Stimulated activated effector memory CD8-positive, alpha-beta T cell treated with anti-CD3 and anti-CD28 coated beads, Interleukin-12 subunit alpha, Interleukin-12 subunit beta, amount 100 ng/mL, for 72 hours (primary cell): ENCODE measurements at regions not wholly inside any gene's neighbourhood (a gene's known extent, or its start where the extent isn't known, plus 50 kb on each side); places are given as distances from the start of the nearest gene placed in this dataset.
"Not testable (repeated sequence)": the region's sequence is repeated elsewhere in the genome, so short reads cannot be mapped to it uniquely, and the experiment has no call there.

Source experiments
- ATAC-seq: fragments of 150-1000 bp; cut with Tn5 transposase; 2 replicates; pipeline ENCODE4 v1.10.0; 2021
- DNase-seq, 2 donors: peaks; one replicate each; pipeline ENCODE4 v3.0.0; 2021 to 2022; ENCODE audit warnings: low spot score in 2 of 2
- H3K27ac Mint-ChIP-seq: one replicate; pipeline ENCODE4 v1.8.0; 2022; ENCODE audit warnings: mild to moderate bottlenecking, mixed read lengths
- H3K36me3 Mint-ChIP-seq: one replicate; pipeline ENCODE4 v1.8.0; 2022; ENCODE audit warnings: mild to moderate bottlenecking, mixed read lengths
- H3K4me1 Mint-ChIP-seq: one replicate; pipeline ENCODE4 v1.8.0; 2022; ENCODE audit warnings: mixed read lengths
- H3K4me3 Mint-ChIP-seq: one replicate; pipeline ENCODE4 v1.8.0; 2022; ENCODE audit warnings: mild to moderate bottlenecking, mixed read lengths
- H3K9me3 Mint-ChIP-seq: one replicate; pipeline ENCODE4 v1.8.0; 2022; ENCODE audit warnings: mixed read lengths

DNA sequence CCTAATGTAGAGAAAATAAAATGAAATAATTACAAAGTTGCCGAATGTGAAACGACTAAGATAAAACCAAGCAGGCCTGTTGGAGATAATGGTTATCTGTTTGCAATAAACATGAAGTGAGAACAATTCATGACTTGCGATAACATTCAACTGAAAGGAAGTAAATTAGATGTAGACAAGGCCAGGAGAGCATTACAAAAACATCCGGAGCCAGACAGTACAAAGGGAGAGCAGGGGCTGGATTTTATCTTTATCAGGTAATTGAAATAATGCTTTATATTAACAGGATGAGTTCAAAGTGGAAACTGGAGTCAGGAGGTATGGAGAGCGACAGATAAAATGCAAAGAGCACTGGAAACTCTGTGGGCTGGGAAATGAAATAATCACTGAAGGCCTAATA is 265.6 kb upstream of the GOT2 start:
- Mint-ChIP-seq H3K27ac (no peak overlapping the region), H3K36me3 (no peaks in the 10 kb centered on the region), H3K9me3 (peaks cover 4% of the 10 kb centered on the region), H3K4me1 (no peaks in the 10 kb centered on the region), H3K4me3 (no peak overlapping the region)
- no peak for ATAC-seq
- no peak for DNase-seq

DNA sequence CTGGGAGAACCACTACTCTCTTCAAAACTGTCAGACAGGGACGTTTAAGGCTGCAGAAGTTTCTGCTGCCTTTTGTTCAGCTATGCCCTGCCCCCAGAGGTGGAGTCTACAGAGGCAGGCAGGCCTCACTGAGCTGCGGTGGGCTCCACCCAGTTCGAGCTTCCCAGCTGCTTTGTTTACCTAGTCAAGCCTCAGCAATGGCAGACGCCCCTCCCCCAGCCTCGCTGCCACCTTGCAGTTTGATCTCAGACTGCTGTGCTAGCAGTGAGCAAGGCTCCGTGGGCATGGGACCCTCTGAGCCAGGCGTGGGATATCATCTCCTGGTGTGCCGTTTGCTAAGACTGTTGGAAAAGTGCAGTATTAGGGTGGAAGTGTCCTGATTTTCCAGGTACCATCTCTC is 258.6 kb upstream of the GOT2 start:
- H3K4me3 Mint-ChIP-seq, H3K4me1 Mint-ChIP-seq, DNase-seq, ATAC-seq, H3K36me3 Mint-ChIP-seq, H3K27ac Mint-ChIP-seq: not testable (repeated sequence)
- H3K9me3 Mint-ChIP-seq, result peaks cover 10% of the 10 kb centered on the region

DNA sequence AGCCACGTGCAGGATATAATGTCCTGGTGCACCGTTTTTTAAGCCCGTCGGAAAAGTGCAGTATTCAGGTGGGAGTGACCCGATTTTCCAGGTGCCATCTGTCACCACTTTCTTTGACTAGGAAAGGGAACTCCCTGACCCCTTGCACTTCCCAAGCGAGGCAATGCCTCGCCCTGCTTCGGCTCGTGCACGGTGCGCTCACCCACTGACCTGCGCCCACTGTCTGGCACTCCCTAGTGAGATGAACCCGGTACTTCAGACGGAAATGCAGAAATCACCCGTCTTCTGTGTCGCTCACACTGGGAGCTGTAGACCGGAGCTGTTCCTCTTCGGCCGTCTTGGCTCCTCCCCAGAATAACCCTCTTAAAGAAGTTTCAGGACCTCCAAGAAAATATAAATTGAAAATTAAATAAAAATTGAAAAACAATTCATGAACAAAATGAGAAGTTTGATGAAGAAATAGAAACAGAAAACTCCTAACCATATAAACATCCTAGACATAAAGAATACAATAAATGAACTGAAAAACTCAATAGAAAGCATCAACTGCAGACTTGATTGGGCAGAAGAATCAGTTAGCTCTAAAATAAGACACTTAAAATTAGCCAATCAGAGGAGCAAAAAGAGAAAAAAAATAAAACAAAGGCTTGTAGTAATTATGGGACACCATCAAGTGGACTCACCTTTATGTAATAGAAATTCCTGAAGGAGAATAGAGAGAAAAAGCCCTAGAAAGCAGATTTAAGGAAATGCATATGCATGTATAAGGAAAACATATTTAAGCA is 249.3 kb upstream of the GOT2 start:
- not testable (repeated sequence) for H3K4me3 Mint-ChIP-seq, DNase-seq, H3K4me1 Mint-ChIP-seq, H3K27ac Mint-ChIP-seq, H3K36me3 Mint-ChIP-seq, ATAC-seq
- peaks cover 15% of the 10 kb centered on the region for H3K9me3 Mint-ChIP-seq

DNA sequence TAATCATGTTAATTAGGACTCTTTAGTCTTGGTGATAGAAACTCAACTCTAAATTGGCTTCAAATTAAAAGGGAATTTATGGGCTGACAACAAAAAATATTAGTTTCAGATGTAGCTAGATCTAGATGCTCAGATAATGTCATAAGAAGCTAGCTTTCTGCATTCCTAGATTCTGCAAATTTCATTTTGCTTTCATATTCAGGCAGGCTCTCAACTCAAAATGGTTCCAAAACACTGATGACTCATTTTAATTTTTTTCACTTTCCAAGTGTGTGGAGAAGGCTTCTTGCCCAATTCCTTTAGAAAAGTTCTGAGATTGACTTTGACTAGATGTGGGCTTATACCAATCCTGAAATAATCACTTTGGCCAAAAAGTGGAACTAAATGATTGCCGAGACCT is 236.7 kb upstream of the GOT2 start:
- H3K27ac Mint-ChIP-seq, result no peak overlapping the region
- no peak for ATAC-seq
- no peaks in the 10 kb centered on the region for H3K4me1 Mint-ChIP-seq
- H3K9me3 Mint-ChIP-seq, result peaks cover 2% of the 10 kb centered on the region
- no peak for DNase-seq
- no peaks in the 10 kb centered on the region for H3K36me3 Mint-ChIP-seq
- H3K4me3 Mint-ChIP-seq, result no peak overlapping the region

DNA sequence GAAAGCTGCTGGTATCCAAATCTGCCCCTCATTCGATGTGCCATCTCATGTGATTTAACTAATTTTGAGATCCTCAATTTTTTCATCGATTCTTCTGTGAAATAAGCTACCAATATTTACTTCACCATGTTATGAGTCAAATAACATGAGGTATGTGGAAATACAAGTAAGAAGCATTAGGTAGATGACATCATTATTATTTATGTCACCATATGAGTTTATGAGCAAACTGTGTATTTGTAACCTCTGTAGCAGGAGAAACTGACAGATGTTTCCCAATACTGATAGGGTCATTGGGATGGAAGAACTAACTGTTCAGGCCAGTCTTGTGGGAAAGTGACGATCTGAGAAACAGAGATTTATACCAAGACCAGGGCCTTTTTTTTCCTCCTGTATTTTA is 229.4 kb upstream of the GOT2 start:
- Mint-ChIP-seq H3K9me3 (peaks cover 2% of the 10 kb centered on the region), H3K27ac (no peak overlapping the region), H3K36me3 (no peaks in the 10 kb centered on the region), H3K4me1 (no peaks in the 10 kb centered on the region), H3K4me3 (no peak overlapping the region)
- ATAC-seq, result no peak
- DNase-seq, result no peak

DNA sequence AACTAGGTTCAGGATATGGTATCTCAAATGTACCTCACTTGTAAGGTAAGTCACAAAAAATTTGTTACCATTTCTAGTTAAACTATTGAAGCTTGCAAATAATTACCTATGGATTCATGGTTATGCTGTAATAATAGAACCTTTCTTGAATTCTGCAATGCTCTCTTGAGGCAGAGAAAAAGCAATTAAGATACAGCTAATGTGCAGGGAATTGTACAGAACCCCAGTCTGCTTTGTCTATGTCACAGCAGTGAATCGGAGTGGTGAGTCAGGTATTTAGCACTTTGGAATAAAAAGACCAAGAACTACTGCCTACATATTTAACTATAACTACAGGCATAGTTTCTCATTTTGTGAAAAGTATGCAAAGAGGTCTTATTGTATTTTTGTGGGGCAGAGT is 228.7 kb upstream of the GOT2 start:
- H3K27ac Mint-ChIP-seq, result no peak overlapping the region
- H3K4me3 Mint-ChIP-seq, result no peak overlapping the region
- no peak for DNase-seq
- no peak for ATAC-seq
- H3K4me1 Mint-ChIP-seq, result no peaks in the 10 kb centered on the region
- H3K36me3 Mint-ChIP-seq, result no peaks in the 10 kb centered on the region
- peaks cover 2% of the 10 kb centered on the region for H3K9me3 Mint-ChIP-seq

DNA sequence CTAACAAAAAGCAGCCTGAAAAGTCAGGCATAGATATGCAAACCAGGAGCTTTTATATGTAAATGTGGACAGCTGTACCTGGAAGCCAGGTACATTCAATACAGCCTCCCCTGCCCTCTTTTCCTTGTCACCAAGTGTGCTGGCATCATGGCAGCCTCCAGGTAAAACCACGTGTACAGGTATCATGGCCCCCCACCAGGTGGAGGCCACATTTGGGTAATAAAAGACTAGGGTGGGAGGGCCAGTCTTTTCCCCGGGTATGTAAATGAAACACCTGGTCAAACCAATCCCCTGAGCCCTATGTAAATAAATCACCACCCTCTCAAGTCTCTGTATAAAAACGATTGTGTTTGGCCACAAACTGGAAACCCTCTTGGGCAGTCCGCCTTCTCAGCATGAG is 226.4 kb upstream of the GOT2 start:
- Mint-ChIP-seq H3K9me3 (peaks cover 2% of the 10 kb centered on the region), H3K4me3 (no peak overlapping the region), H3K27ac (no peak overlapping the region), H3K36me3 (no peaks in the 10 kb centered on the region), H3K4me1 (no peaks in the 10 kb centered on the region)
- DNase-seq (no peak), ATAC-seq (no peak)

DNA sequence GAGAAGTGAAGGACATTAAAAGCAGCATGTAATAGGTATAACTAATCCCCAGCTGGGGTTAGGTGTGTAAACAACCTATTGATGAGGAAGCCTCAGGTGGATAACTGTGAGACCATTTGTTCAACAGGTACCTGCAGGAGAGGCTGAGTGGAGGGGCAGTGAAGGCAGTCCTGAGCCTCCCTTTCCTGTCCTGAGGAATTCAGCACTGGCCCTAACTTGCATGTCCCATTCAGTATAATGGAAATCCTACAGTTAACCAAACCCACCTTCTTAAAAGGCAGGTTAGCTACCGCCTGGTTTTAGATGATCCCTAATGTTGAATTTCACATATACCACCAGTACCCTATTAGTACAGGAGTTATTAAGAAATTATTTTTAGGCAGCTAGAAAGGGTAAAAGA is 225.9 kb upstream of the GOT2 start:
- DNase-seq, result no peak
- no peaks in the 10 kb centered on the region for H3K36me3 Mint-ChIP-seq
- no peak for ATAC-seq
- peaks cover 2% of the 10 kb centered on the region for H3K9me3 Mint-ChIP-seq
- no peak overlapping the region for H3K27ac Mint-ChIP-seq
- H3K4me1 Mint-ChIP-seq, result no peaks in the 10 kb centered on the region
- H3K4me3 Mint-ChIP-seq, result no peak overlapping the region

DNA sequence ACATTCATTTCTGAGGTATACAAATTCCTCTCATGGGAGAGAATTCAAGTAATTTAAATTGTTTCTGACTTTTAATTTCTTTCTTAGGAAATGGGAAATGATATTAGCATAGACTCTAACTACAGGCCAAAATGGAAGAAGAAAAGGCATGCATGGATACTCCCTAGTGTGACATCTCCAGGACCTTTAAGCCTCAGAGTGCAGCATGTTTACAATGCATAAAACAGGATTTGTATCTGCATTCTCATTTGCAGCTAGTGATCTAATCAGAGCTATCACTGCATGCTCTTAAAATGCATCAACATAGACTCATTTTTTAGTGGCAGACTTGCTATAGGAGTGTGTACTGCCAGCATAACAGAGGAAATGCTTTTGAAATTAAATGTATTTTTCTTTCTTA is 224.6 kb upstream of the GOT2 start:
- H3K36me3 Mint-ChIP-seq, result no peaks in the 10 kb centered on the region
- H3K4me3 Mint-ChIP-seq, result no peak overlapping the region
- ATAC-seq (no peak), DNase-seq (no peak)
- H3K27ac Mint-ChIP-seq, result no peak overlapping the region
- H3K9me3 Mint-ChIP-seq, result peaks cover 2% of the 10 kb centered on the region
- H3K4me1 Mint-ChIP-seq, result no peaks in the 10 kb centered on the region

DNA sequence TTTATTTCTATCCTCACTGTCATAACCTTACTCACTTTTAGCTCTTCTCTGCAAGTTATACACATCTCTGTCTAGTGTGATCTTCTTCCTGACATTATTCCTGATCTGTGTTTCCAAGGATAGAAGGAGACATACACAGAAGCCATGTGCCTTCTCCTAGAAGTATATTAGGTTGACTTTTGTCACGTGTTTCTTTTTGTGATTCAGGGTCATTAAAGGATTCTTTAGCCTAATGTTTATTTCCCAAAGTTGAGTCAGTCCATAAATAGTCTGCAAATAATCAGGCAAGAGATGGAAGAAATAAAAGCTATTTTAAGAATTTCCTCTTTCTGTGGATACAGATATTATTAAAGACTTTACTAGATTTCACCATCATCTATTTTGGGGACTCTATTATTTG is 214.1 kb upstream of the GOT2 start:
- Mint-ChIP-seq H3K4me3 (no peak overlapping the region), H3K4me1 (no peaks in the 10 kb centered on the region), H3K27ac (no peak overlapping the region), H3K9me3 (peaks cover 13% of the 10 kb centered on the region), H3K36me3 (no peaks in the 10 kb centered on the region)
- ATAC-seq (no peak), DNase-seq (no peak)

DNA sequence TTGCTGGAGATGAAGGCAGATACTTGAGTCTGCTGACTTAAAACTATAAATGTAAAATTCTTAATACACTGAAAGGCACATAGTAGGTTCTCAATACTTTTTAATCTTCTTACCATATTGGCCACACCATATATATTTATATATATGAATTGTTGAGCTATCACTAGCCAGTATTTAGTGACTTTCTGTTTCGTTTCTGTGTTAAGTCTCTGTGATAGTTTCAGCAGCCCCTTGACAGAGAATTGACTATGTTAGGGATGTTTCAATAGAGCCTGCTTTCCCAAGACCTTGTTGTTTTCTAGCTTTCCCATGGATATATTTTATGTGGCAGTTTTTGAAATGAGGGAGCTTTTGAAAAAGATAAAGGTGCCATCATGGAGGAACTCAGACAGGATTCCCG is 206.5 kb upstream of the GOT2 start:
- DNase-seq, result no peak
- Mint-ChIP-seq H3K27ac (no peak overlapping the region), H3K36me3 (no peaks in the 10 kb centered on the region), H3K4me1 (no peaks in the 10 kb centered on the region), H3K4me3 (no peak overlapping the region), H3K9me3 (peaks cover 6% of the 10 kb centered on the region)
- no peak for ATAC-seq

DNA sequence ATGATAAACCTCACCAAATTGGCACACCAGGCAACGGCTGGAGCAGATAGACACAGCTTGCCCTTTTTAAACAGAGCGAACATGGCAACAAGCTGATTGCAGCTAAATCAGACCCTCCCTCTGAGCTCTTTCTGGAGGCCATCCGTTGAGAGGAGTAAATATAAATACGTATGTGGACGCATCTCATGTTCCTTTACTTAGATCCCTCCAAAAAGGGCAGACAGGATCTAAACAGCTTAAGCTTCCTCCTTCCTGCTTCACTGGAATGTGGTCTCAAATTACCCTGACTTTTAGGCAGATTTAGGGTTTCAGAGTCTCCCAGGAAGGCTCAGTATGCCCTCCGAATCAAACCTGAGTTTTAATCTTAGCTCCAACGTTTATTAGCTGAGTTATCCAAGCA is 204.7 kb upstream of the GOT2 start:
- no peak overlapping the region for H3K27ac Mint-ChIP-seq
- H3K9me3 Mint-ChIP-seq, result peaks cover 3% of the 10 kb centered on the region
- no peaks in the 10 kb centered on the region for H3K4me1 Mint-ChIP-seq
- no peaks in the 10 kb centered on the region for H3K36me3 Mint-ChIP-seq
- ATAC-seq (no peak), DNase-seq (no peak)
- no peak overlapping the region for H3K4me3 Mint-ChIP-seq

DNA sequence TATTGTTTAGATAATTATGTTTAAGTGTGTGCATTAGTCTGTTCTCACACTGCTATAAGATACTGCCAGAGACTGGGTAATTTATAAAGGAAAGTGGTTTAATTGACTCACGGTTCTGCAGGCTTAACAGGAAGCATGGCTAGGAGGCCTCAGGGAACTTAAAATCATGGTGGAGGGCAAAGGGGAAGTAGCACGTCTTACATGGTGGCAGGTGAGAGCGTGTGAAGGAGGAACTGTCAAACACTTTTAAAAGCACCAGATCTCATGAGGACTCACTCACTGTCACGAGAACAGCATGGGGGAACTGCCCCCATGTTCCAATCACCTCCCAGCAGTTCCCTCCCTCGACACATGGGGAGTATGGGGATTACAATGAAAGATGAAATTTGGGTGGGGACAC is 203.5 kb upstream of the GOT2 start:
- Mint-ChIP-seq H3K27ac (no peak overlapping the region), H3K4me1 (no peaks in the 10 kb centered on the region), H3K9me3 (peaks cover 6% of the 10 kb centered on the region), H3K36me3 (no peaks in the 10 kb centered on the region), H3K4me3 (no peak overlapping the region)
- no peak for ATAC-seq
- DNase-seq, result no peak

DNA sequence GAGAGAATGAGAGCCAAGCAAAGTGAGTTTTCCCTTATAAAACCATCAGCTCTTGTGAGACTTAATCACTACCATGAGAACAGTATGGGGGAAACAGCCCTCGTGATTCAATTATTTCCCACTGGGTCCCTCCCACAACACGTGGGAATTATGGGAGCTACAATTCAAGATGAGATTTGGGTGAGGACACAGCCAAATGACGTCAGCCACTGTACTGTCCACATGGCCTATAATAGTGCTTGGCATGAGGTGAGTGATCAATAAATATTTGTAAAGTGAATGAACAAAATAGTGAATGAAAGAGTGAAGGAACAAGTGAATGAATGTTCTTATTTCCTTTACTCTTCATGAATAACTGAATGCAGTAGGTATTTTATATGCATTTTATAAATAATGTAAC is 199.1 kb upstream of the GOT2 start:
- H3K4me3 Mint-ChIP-seq, result no peak overlapping the region
- H3K9me3 Mint-ChIP-seq, result peaks cover 6% of the 10 kb centered on the region
- DNase-seq (no peak), ATAC-seq (no peak)
- no peaks in the 10 kb centered on the region for H3K4me1 Mint-ChIP-seq
- no peak overlapping the region for H3K27ac Mint-ChIP-seq
- no peaks in the 10 kb centered on the region for H3K36me3 Mint-ChIP-seq

DNA sequence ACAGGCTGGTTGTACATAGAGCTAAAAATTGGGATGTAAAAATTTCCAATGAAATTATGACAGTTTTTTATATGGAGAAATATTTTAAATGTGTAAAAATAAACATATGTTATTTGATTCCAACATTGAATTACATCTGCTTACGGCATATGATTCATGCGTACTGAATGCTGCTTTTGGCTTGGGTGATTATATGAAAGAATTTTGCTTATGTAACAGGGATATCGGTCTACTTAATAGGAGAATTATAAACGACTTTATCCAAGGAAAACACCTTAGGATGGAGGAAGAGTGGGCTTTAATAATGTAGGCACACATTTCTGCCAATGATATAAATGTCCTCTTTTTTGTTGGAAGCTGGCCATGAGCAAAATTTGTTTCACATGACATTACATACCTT is 197.3 kb upstream of the GOT2 start:
- H3K27ac Mint-ChIP-seq, result no peak overlapping the region
- no peak overlapping the region for H3K4me3 Mint-ChIP-seq
- no peak for ATAC-seq
- H3K36me3 Mint-ChIP-seq, result no peaks in the 10 kb centered on the region
- no peaks in the 10 kb centered on the region for H3K4me1 Mint-ChIP-seq
- no peak for DNase-seq
- H3K9me3 Mint-ChIP-seq, result peaks cover 3% of the 10 kb centered on the region

DNA sequence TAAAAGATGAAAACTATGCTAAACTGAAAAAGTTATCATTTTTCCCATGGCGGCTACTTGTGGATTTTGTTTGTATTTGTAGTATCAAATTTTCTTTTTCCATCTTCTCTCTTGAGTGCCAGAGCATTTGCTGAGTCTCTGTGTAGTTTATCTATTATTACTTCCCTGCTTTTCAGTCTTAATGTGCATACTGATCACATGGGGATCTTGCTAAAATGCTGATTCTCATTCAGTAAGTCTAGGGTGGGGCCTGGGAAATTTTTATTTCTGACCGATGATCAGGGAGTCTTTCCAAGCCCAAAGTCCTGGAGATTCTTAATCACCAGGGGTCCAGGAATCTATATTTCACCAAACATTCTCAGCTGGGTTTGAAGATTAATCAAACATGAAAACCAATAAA is 189.0 kb upstream of the GOT2 start:
- Mint-ChIP-seq H3K36me3 (no peaks in the 10 kb centered on the region), H3K4me1 (no peaks in the 10 kb centered on the region), H3K27ac (no peak overlapping the region), H3K4me3 (no peak overlapping the region), H3K9me3 (no peaks in the 10 kb centered on the region)
- DNase-seq (no peak), ATAC-seq (no peak)

DNA sequence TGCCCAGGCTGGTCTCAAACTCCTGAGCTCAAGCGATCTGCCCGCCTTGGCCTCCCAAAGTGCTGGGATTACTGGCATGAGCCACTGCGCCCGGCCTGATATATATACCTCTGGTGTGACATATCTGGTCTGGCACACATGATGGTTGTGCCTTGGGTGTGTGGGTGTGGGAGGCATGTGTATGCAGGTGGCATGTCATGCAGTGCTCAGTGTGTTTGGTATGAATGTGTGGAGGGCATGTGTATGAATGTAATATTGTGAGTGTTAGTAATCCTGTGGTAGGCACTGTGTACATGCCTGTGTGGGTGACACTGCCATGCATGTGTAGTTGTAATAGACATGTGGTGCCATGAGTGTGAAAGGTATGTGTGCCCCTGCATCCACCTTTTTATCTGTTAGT is 179.3 kb upstream of the GOT2 start:
- H3K4me1 Mint-ChIP-seq, result no peaks in the 10 kb centered on the region
- H3K27ac Mint-ChIP-seq, result no peak overlapping the region
- H3K36me3 Mint-ChIP-seq, result no peaks in the 10 kb centered on the region
- H3K9me3 Mint-ChIP-seq, result peaks cover 4% of the 10 kb centered on the region
- DNase-seq (no peak), ATAC-seq (no peak)
- H3K4me3 Mint-ChIP-seq, result no peak overlapping the region
